HG03439 (cell line): ENCODE measurements at regions not wholly inside any gene's neighbourhood (a gene's known extent, or its start where the extent isn't known, plus 50 kb on each side); places are given as distances from the start of the nearest gene placed in this dataset.

ENCODE experiments used
- ATAC-seq: cut with Tn5 transposase; IDR thresholded peaks from one replicate; pipeline ENCODE4 v1.9.1; 2021; ENCODE audit warnings: mild to moderate bottlenecking, moderate library complexity; ENCODE audit not compliant: unreplicated experiment

DNA sequence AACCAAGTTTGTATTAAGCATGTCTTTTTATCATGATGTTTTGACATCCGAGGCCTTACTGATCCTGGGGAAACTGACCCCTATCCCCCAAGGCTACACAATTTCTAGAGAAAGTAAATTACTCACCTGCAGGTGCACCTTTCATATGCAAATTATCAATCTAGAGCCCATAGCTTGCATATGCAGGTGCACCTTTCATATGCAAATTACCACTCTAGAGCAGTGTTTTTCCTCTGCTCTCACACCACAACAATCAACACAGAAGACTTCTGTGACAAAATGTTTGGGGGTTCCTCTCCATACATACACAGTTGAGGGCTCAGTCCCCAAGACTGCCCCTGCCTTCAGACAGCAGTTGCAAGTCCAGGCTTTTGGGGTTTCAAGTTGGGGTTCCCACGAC, 203.7 kb upstream of the RORB start:
- no peak for ATAC-seq

DNA sequence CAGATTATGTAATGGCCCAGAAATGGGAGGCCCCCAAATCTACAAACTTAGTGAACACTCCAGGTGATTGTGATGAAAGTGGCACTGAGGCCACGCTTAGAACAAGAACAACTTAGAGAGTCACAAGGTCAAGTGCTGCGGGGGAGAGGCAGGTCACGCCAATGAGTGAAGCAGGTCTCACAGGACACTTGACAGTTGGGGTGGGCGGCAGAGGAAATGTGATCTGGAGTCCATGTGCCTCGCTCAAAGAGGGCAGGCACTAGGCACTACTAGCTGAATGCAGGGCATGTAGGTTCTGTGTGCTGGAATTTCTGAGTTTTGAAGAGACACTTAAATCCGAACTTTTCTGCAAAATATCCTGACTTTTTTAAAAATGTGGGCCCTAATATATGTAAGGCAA, 193.2 kb upstream of the RORB start:
- ATAC-seq: no peak

DNA sequence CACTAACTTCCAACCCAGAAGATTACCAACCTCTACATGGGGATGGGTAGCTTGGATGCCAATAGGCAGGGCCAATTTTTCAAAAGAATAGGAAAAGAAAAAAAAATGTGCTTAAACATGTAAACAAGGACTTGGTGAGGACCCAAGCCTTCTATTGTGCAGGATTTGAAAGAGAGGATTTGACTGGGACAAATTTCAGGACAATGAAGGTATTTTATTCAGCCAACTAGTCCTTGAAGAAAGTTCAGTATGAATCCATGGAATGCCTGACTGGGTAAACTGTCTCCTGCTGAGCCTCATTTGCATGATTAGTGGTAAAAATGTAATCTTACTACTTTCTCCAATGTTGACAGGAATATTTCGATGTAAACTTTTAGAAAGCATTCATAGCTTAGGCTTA, 192.5 kb upstream of the RORB start:
- no peak for ATAC-seq

DNA sequence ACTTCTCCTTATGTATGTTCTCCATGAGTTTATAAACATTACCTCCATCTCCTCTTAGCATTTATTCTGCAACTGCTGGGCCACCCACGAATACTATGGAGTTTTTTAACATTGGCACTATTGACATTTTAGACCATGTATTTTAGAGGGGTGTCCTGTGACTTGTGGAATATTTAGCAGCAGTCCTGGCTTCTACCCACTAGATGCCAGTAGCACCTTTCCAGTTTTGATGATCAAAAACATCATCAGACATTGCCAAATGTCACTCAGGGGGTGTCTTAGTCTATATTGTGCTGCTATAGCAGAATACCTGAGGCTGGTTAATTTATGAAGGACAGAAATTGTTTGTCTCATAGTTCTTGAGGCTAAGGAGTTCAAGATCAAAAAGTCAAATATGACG, 187.5 kb upstream of the RORB start:
- ATAC-seq: no peak

DNA sequence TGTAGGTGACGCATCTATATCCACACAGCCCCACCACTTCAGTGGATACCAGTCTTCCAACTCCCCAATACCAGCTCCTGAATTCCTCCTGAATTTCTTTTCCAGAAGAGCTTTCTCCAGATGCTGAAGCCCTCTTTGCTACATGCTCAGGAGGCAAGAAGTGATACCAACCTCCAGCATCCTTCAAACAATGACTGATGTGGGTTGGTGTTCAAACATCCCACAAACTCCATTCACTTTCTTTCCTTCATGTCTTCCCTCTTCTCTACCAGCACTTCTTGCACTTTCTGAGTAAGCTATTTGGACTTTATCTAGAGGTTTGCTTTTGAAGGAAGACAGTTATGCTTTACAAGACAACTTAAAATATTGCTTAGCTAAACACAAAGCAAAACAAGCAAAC, 179.9 kb upstream of the RORB start:
- no peak for ATAC-seq

DNA sequence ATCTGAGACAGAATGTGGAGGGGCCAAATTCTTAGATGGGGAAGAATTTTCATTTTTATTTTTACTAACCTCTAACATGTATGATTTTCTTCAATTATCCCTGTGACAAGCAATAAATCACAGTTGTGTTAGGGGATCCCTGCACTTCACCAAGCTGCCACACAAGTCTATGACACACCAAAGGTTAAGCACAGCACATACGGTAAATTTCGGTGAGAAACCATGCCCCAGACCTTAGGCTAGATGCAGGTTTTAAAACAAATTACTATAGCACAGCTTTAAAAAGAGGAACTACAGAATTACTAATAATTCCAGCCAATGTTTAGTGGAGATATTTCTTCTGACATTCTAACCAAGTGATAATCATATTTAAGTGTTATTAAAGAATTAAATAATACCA, 175.7 kb upstream of the RORB start:
- ATAC-seq: no peak

DNA sequence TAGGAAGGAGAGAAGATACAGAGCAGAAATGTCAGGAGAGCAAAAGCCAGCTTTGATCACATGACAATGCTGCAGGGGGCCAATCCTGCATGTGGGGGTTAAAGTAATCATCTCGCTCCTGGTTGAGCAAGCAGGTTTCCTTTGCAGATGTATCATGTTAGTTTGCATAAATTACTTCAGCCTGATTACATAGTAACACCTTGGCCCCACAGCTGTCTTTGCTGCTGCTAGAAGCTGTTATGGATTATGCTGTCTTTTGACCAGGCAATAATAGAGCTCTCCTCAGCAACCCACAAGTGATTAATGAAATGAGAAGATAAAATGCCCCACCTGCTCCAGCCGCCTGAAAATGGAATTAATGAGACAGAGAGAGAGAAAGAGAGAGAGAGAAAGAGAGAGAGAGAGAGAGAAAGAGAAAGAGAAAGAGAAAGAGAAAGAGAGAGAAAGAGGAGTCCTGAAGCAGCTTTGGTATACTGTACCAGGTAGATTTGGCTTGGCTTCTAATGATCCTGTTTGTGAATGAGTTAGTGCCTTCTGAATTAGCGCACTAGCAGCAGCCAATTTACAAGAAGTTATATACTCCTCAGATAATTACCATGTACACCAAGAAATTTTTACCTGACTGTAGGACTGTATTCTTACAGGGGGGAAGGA, 174.3 kb upstream of the RORB start:
- no peak for ATAC-seq

DNA sequence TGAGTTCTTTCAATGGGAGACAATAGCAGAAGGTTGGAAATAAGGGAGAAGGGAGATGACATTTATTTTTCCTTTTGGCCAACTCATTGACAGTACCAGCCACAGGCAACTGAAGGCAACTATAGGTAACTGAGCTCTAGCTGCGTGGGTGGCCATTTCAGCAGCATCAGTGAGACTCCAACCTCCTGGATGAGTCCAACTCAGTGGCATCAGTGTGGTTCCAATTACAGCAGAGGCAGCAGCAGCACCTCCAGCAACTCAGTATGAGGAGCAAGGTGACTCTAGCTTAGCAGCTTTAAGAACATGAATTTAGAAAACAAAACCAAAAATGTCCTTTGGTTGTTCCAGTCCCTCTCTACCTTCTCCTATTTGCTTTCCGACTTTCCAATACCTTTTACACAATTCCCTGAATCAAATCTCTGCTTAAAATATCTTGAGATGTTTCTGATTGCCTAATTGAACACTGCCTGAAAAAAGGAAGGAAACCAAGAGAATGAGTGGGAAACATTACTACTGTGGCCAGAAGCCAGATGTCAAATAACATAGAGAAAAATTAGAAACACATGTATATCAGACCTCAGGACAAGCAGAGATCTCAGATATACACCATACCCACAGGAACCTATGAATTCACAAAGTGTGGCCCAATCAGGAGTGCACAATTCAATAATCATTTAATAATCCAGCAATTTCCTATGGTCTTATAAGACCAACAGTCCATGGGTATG, 166.5 kb upstream of the RORB start:
- no peak for ATAC-seq

DNA sequence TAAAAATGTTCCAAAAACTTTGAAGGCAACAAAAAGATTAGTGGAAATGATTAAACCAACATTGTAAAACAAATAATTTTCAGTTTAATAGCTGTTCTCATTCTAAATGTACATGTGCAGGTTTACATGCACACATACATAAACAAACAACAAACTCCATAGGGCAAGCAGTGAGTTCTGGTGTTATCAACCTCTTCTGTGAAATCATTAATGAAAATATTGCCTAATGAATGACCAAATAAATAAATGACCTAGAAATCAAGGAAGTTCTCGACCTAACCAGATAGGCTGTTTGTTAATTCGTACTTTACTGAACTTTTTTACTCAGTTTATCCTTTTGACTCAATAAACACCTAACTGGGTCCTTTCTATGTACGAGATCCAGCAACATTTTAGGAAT, 165.5 kb upstream of the RORB start:
- ATAC-seq: no peak

DNA sequence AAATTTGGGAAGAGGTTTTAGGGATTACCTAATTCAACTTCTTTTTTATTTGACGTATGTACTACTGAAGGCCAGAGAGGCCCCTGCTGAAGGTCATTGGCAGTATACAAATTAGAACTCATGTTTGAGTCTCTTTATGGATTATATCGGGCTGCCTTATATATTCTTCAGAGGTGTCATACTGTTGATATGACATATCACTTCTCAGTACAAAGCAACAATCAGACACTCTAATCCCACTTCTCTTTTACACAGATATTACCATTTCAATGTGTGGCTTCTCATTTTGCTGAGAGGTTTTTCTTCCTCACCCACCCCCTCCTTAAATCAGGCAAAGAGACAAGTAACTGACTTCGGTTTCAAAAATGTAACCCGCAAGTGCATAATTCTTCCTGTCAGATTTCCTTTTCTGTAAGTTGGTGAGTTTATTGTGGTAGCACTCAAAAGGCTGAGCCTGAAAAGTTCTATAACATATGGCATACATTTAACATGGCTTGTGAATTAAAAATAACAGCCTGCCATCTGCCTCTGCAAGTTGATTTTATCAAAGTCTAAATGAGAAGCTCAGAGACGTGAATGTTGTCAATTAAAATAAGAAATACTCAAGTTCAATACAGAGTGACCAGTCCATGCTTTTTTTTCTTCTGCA, 163.6 kb upstream of the RORB start:
- no peak for ATAC-seq

DNA sequence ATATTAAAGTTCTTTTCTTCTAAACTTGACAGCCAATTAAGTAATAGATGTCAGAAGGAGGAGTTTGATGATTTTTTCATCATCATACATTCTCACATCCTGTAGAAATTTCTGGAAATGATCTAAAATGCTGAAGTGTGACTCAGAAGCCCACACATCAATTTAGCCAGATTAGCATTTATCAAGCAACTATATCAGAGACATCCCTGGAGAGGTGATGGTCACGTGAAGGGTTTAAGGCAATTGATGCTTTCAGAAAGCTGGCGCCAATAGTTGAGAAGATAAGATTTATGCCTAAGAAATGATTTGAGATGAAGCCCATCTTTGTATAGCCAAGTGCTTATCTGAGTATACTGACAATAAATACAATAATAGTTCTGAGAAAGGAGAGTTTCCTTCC, 162.9 kb upstream of the RORB start:
- no peak for ATAC-seq

DNA sequence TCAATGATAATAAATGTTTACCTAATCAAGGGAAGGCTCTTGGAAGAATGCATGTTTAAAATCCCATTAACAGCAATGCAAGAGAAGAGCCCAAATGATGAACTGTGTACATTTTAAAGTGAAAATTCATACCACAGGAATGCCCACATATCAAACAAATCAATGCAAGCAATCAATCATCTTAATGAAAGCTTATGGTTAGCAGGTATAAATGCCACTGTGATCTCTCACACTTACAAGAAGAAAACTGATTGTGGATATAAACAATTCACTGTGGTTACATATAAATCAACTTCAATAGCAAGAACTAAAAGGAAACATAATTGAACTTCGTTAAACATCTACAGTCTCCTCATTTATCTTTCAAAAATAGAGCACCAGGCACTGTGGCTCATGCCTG, 161.0 kb upstream of the RORB start:
- ATAC-seq: no peak

DNA sequence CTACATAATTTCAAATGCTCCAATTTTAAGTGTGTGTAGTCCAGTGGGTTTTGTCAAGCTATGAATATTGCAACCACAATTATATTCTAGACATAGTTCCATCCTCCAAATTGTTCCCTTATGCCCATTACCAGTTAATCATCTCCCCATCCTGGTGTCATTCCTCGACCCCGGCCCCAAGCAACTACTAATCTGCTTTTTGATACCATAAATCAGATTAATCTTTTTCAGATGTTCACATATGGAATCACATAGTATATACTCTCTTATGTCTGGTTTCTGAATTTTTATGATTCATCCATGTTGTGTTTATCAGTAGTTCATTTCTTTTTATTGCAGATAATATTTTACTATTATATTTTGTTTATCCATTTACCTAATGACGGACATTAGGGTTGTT, 148.4 kb upstream of the RORB start:
- ATAC-seq: no peak

DNA sequence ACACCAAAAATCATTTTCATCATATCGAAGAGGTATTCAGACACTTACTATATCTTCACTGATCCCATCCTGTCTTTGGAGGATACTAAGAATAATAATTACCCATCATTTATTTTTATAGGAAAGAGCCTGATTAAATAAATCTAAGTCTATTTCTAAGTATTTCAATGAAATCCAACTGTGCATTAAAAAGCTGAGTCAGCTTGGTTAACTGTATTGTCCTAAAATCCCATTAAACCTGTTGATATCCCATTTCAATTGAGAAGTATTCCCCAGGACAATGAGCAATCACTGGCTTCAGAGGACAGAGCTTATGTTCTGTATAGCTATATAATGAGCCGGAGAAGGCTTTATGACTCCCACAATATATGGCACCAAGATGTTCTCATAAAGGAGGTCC, 142.0 kb upstream of the RORB start:
- ATAC-seq: no peak

DNA sequence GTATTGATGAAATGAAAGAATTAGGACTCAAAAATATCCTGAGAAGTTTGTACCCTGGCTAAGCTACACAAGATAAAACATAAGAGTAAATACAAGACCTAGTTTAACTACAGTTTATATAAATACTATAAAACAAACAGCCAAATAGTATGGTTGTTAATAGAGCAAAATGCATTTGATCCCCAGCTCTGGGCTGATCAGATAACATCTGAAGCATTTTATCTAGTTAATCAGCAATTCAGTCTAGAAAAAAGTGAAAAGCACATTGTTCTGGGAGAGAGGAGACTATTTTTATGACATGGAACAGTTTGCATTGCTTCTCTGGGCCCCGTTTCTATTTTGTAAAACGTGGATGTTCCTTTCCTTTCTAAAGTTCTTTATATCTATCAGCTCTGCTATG, 139.6 kb upstream of the RORB start:
- no peak for ATAC-seq

DNA sequence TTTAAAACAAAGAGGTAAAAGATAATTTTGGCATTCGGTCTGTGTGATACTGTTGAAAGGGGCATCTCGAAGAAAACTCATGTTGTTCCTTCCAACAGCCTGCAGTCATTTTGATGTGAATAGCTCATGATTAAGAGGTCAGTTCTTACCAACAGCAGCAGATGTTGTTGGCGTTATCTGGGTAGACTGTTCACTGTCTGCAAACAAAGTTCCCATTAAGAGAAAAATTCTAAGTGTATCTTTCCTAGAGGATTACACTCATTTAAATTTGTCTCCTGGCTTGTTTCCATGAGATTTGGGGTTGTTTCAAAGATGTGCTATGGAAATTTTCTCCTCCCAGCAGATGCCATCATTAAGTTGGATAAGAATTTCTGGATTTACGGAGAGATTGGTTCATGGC, 138.2 kb upstream of the RORB start:
- no peak for ATAC-seq

DNA sequence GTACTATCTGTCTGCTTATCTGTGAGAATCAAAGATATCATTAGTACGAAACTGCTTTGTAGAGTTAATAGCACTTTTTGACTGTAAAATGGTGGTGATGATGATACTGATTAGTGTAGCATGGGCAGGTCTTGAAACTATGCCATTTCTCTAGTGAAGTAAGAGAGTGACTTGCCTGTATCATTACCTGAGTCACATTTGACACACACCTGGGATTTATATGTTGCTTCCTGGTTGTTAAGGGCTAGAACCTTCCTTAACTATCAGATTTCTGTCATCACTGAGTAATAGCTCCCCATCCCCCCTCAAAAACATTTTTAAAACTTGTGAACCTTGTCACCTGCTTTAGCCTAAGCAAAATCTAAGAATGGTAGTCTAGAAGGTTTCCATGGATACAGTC, 135.6 kb upstream of the RORB start:
- no peak for ATAC-seq

DNA sequence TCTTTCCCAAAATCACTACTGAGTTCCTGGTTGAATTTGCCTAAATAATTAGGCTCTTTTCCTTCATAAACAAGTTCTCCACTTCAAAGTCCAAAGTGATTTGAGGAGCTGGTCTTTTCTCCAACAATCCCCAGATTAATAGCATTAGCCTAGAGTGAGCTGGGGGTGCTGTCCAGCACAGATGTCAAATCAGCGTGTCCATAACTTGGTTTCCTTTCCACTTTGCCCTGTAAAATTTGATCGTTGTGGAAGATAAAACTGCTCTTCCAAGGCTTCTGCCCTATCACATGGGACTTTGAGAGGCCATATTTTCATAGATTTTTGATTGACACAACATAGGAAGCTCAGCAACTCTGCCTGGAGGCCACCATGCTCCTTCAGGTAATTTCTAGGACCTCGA, 134.7 kb upstream of the RORB start:
- no peak for ATAC-seq

DNA sequence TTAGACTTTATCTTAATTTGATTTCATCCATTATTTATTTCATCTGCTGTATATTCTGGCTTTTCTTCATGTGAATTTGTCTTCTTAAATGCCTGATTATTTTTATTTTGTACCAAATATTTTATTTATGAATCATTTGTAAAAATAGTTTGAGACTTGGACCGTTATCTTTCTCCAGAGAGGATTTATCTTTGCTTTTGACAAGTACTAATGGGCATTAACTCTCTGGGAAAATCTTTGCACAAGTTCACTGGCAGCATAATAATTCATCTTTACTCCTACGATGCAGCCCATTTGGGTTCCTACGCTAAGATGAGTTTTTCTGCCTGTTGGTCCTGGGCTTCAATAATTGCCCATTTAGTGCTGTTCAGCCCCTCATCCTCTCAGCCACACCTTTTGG, 131.0 kb upstream of the RORB start:
- ATAC-seq: no peak

DNA sequence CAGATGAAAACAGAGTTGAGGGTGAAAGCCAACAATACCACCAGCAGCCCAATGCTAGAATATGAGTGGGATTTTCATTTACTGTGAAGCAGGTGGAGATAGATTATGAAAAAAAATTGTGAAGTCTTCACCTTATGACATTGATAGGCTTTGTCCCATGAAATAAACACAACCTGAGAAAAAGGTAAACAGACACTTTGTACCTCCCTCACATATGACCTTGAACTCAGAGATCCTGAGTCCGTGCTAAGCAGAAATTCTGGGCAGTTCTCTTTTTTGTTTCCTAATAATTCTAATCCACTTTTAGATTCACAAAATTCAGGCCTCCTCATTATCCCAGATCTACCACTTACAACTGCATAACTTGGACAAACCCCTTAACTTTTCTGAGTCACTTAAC, 127.3 kb upstream of the RORB start:
- ATAC-seq: no peak

DNA sequence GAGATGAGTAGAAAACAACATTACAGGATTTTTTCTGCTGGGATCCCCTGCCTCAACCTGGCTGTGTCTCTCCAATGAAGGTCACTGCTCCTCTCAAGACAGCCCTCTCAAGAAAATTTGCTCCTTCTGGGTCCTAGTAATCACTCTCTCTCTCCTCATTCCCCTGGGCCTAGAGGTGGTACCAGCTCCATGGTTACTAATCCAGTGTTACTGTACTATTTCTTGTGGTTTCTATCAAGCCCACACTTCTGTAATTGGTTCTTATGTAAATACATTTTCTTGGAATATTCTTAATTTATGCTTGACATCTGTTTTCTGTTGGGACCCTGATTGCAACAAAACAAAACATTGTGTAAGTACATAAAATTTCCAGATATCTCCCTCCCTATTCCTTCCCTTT, 123.8 kb upstream of the RORB start:
- no peak for ATAC-seq

DNA sequence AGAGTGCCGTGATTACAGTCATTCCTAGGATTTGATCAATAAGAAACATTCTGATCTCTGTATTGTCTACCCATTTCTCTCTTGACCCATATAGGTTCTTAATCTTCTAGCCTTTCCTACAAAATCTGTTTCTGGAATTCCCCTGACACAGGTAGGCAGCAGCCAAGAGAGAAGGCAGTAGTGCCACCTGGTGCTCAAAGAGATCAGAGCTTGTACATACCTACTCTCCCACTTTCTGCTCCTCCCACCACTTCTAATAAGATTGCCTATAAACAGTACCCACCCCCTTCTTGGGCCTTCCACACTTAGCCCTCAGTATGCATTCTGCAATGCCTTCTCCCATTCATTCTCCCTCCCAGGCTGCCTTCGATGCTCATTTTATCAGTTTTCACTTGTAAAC, 117.4 kb upstream of the RORB start:
- ATAC-seq: peak; percentile 73

DNA sequence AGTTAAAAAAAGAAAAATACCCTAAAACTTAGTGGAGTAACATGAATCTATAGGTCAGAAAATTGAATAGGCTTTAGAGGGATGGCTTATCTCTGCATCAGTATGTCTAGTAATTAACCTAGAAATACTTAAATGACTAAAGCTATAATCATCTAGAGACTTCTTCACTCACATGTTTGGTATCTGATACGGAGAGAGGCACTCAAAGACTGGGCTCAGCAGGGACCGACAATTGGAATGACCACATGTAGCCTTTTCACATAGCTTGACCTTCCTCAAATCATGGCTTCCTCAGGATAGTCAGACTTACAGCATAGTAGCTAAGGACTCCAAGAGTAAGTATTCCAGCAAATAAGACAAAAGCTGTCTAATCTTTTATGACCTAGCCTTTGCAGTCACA, 105.3 kb upstream of the RORB start:
- no peak for ATAC-seq
